ENCODE measurements at regions not wholly inside any gene's neighbourhood (a gene's known extent, or its start where the extent isn't known, plus 50 kb on each side); places are given as distances from the start of the nearest gene placed in this dataset.

GRCh38 chrX:538311-538710, 92.3 kb upstream of the SHOX start:
- TF ChIP-seq CTCF (IDR thresholded peaks at IDR 0.05): no peak
- TF ChIP-seq POLR2A (IDR thresholded peaks at IDR 0.05): no peak

Measured in lower leg skin (tissue), 3 donors.